ENCODE measurements at regions not wholly inside any gene's neighbourhood (a gene's known extent, or its start where the extent isn't known, plus 50 kb on each side); places are given as distances from the start of the nearest gene placed in this dataset.

DNA sequence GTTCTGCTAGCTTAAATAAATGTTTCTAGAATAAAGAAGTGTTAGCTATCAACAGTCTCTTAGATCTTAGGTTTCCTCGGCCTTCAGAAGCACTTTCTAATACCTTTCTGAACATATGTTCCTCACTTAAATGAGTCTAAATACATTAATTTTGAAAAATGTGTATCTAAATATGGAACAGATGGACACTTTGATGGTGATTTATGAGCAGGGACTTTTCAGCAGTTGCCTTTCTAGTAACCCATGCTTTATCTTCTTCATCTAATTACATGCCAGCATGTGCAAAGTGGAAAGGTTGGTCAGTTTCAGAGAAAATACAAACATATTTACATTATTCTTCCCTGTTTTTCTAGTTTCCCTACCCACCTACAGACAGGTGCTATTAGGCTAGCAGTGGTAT, 797.0 kb upstream of the CHAC2 start:
- H3K27ac ChIP-seq: no peak overlapping the region
- no peaks in the 10 kb centered on the region for H3K36me3 ChIP-seq
- no peak overlapping the region for H3K4me3 ChIP-seq
- TF ChIP-seq, protein P1, sequence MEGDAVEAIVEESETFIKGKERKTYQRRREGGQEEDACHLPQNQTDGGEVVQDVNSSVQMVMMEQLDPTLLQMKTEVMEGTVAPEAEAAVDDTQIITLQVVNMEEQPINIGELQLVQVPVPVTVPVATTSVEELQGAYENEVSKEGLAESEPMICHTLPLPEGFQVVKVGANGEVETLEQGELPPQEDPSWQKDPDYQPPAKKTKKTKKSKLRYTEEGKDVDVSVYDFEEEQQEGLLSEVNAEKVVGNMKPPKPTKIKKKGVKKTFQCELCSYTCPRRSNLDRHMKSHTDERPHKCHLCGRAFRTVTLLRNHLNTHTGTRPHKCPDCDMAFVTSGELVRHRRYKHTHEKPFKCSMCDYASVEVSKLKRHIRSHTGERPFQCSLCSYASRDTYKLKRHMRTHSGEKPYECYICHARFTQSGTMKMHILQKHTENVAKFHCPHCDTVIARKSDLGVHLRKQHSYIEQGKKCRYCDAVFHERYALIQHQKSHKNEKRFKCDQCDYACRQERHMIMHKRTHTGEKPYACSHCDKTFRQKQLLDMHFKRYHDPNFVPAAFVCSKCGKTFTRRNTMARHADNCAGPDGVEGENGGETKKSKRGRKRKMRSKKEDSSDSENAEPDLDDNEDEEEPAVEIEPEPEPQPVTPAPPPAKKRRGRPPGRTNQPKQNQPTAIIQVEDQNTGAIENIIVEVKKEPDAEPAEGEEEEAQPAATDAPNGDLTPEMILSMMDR (IDR thresholded peaks at IDR 0.05): no peak
- no peak for DNase-seq
- intact Hi-C loops (cut with DNase I; ENCODE audit: low total_unique reads): no loop called here
- no peaks in the 10 kb centered on the region for H3K27me3 ChIP-seq
- no peaks in the 10 kb centered on the region for H3K9me3 ChIP-seq
- H3K4me1 ChIP-seq: no peaks in the 10 kb centered on the region

DNA sequence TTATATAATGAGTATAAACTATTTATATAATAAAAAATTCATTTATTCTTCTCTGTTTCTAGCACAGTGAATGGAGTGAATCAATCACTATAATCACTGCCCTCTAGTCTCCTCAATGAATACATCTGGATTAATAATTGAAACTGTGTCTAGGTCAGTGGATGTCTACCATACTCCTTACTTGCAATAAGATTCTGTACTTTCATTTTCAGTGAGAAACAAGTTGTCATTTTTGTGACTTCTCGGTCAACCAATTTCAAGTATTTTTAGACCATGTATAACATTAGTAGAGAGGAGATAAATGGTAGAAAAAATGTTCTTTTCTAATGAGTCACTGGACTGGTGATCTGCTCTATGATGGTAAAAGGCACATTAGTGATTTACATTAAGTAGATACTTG, 799.6 kb upstream of the CHAC2 start:
- Histone ChIP-seq H3K9me3 (no peaks in the 10 kb centered on the region), H3K27me3 (no peaks in the 10 kb centered on the region), H3K4me3 (no peak overlapping the region), H3K36me3 (no peaks in the 10 kb centered on the region), H3K4me1 (no peaks in the 10 kb centered on the region), H3K27ac (no peak overlapping the region)
- intact Hi-C loops (cut with DNase I; ENCODE audit: low total_unique reads): no loop called here
- TF ChIP-seq, protein P1 (IDR thresholded peaks at IDR 0.05): no peak
- no peak for DNase-seq

DNA sequence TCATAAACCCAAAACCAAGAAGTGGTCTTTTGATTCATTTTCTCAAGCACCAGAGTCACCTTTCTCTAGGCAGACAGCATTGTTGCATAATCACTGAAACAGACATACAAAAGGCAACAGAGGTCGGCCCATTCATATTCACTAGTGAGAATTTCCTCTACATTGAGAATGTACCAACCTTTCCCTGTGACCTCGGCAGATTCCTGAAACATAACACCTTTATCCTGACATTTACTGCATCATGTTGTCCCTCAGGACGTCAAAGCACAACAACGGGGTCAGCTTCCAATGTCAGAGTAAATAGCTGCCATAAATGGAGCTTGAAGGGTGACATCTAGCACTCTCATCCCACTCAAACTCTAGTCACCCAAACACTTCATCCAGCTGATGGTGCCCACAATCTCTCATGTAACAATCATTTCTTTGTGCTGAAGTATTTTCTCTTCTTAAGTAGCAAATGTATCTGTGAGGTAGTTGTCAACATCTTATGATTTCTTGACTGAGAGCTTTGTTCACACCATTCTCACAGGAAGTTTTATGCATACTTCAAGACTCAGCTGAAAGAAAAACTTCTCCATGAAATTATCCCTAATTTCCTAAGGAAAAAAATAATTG, 802.6 kb upstream of the CHAC2 start:
- intact Hi-C loops (cut with DNase I; ENCODE audit: low total_unique reads): no loop called here
- DNase-seq: no peak
- TF ChIP-seq, protein P1 (IDR thresholded peaks at IDR 0.05): no peak
- H3K4me1 ChIP-seq: no peaks in the 10 kb centered on the region
- no peaks in the 10 kb centered on the region for H3K27me3 ChIP-seq
- H3K36me3 ChIP-seq: no peaks in the 10 kb centered on the region
- H3K4me3 ChIP-seq: no peak overlapping the region
- H3K27ac ChIP-seq: no peak overlapping the region
- no peaks in the 10 kb centered on the region for H3K9me3 ChIP-seq

DNA sequence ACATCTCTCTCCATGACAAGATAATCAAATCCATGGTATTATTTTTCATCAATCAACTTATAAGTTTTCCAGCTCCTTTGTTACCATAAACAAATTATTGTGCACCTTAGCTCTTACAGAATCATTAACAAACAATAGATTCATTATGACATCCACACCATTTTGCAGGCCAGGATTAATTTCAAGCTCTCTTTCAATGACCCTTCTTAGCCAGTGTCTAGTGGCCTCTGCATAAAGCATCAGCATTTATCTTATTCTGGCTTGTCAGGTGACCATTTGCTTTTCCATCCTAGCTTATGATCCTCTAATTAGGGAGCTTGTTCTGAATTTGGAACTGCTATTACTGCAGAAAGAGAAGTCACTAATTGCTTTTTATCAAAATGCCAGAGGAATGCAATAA, 806.2 kb upstream of the CHAC2 start:
- no peaks in the 10 kb centered on the region for H3K36me3 ChIP-seq
- no peaks in the 10 kb centered on the region for H3K9me3 ChIP-seq
- no peak overlapping the region for H3K27ac ChIP-seq
- TF ChIP-seq, protein P1 (IDR thresholded peaks at IDR 0.05): no peak
- intact Hi-C loops (cut with DNase I; ENCODE audit: low total_unique reads): no loop called here
- H3K4me1 ChIP-seq: no peaks in the 10 kb centered on the region
- no peak for DNase-seq
- H3K4me3 ChIP-seq: no peak overlapping the region
- no peaks in the 10 kb centered on the region for H3K27me3 ChIP-seq

DNA sequence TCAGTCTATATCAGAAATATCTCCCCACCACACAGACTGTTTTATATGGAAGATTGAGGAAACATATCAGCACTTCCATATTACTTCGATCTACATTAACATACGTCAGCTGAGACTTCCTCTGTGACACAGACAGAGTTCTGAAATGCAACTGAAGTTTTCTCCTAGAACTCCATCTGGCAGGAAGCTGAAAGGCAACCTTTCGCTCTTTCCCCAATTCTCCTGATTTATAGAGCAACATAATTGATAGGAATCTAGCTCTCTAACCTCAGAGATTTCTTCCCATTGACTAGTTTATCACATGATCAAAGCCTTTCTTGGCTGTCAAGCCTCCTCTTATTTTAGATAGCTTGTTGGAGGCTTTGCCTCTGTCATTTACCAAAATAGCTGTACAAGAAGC, 806.7 kb upstream of the CHAC2 start:
- Histone ChIP-seq H3K9me3 (no peaks in the 10 kb centered on the region), H3K4me1 (no peaks in the 10 kb centered on the region), H3K4me3 (no peak overlapping the region), H3K36me3 (no peaks in the 10 kb centered on the region), H3K27me3 (no peaks in the 10 kb centered on the region), H3K27ac (no peak overlapping the region)
- DNase-seq: no peak
- intact Hi-C loops (cut with DNase I; ENCODE audit: low total_unique reads): no loop called here
- TF ChIP-seq, protein P1 (IDR thresholded peaks at IDR 0.05): no peak

DNA sequence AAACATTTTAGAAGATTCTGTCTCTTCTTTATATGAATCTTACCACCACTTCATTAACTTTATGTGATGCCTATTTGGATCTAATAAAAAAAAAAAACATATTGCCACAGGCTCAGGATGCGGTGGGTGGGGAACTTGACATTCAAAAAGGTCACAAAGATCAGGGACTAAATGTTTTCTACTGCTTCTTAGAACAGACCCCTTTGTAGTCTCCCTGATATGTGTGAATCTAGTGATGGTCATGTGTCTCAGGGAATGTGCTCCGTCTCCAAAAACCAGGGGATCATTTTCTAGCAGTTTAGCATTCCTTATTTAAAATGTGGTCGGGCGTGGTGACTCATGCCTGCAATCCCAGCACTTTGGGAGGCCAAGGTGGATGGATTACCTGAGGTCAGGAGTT, 807.8 kb upstream of the CHAC2 start:
- H3K27me3 ChIP-seq: no peaks in the 10 kb centered on the region
- no peaks in the 10 kb centered on the region for H3K36me3 ChIP-seq
- TF ChIP-seq, protein P1 (IDR thresholded peaks at IDR 0.05): no peak
- intact Hi-C loops (cut with DNase I; ENCODE audit: low total_unique reads): no loop called here
- H3K9me3 ChIP-seq: no peaks in the 10 kb centered on the region
- no peak overlapping the region for H3K27ac ChIP-seq
- H3K4me1 ChIP-seq: no peaks in the 10 kb centered on the region
- no peak overlapping the region for H3K4me3 ChIP-seq
- no peak for DNase-seq
